Hematopoietic multipotent progenitor cell treated with erythropoietin and hydrocortisone succinate and interleukin-3 and kit ligand, for 4 days (in vitro differentiated cells): ENCODE measurements at regions not wholly inside any gene's neighbourhood (a gene's known extent, or its start where the extent isn't known, plus 50 kb on each side); places are given as distances from the start of the nearest gene placed in this dataset.

Experiments
- DNase-seq: peaks from one replicate; pipeline ENCODE4 v3.0.0-alpha.2; 2015

DNA sequence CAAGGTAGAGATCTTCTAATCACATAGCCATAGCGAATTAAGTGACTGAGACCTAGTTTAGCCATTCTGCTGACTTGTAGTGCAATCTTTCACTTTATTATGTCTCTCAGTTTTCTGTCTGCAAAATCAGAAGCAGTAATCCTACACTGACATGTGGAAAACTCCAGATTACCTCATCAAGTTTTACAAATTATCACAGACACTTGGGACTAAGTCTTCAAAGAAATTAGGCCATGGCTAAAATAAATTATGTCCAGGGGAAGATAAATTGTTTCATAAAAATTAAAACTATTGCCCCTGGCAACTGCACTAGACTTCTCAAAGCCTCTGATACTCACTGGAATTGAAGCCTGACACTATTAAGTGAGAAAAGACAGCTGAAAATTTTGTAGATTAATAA is 129.9 kb upstream of the RGMB start:
- no peak for DNase-seq

DNA sequence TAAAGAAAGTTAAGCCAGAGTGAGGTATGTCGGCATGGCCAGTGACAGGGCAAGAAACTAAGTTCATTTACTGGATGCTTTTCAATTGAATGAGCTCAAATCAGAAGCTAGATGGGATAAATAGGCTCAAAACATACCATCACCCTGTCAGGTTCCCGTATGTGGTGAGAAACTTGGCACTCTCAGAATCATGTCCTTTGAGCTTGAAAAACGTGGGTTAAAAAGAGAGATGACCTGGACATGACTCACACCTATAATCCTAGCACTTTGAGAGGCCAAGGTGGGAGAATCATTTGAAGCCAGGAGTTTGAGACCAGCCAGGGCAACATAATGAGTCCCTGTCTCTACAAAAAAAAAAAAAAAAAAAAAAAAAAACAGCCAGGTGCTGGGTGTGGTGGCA is 121.7 kb upstream of the RGMB start:
- DNase-seq, result no peak

DNA sequence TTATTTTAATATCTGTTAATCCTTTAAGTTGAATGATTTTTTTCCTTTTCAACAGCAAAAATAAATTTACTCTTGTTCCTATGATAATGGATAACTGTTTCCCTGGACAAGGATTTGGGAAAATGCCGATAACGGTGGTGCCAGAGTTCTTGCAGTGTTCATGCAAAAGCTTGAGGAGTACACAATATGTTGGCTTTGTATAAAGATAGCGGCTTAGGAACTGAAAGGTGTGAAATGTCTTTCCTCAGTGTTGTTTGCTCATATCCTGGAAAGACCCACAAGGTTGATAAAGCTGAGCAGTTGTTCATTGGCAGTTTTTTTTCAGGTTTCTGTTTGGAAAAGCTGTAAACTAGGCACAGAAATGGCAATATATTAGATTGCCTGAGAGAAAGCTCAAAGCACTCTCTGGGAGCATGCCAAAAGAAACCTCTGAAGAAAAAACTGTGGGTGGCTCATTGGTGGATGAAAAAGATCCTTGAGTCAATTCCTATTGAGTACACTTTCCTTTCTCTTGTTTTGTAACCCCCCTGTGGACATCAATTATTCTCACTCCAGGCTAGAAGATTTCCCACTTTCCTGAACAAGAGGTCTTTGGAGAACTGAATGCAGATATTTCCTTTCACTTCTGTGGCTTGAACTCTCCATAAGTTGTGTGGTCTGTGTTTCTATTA is 117.2 kb upstream of the RGMB start:
- no peak for DNase-seq

DNA sequence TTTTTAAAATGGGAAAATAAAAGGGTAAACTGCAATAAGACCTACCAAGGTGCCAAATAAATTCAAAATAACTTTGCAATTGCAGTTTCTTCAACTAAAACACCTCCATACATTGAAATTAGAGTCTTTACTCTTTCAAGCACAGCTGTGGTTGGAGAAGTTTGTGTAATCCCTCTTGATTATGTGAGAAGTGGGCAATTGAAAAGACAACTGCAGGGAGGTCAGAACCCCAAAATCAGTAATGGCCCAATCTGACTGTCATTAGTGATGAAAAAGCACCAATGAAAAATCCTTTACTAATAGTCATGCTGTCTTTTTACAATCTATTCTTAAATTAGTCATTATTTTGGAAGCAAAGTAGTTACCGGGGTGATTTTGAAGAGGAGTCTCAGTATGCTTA is 116.7 kb upstream of the RGMB start:
- no peak for DNase-seq

- DNase-seq, result no peak
These were observed 115.9 kb upstream of the RGMB start for GRCh38 chr5:98657559-98657958.

- no peak for DNase-seq
These were observed 109.9 kb upstream of the RGMB start for GRCh38 chr5:98663521-98663920.

DNA sequence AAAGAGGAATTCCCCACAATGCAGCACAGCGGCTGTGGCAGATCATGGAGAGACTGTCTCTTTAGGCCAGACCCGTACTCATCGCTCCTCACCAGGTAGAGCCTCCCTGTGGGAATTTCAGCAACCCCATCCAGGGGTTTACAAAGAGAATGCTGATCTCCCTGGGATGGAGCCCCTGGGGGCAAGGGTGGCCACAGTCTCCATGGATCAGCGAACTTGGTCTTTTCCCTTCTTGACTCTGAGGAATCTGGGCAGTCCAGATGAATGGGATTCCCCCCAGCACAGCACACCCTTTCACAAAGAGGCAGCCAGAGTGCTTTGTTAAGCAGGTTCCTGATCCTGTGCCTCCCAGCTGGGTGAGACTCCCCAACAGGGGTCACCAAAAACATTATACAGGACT is 108.7 kb upstream of the RGMB start:
- DNase-seq, result no peak

- DNase-seq, result peak; percentile 10
These were observed 93.5 kb upstream of the RGMB start for GRCh38 chr5:98679963-98680362.

DNA sequence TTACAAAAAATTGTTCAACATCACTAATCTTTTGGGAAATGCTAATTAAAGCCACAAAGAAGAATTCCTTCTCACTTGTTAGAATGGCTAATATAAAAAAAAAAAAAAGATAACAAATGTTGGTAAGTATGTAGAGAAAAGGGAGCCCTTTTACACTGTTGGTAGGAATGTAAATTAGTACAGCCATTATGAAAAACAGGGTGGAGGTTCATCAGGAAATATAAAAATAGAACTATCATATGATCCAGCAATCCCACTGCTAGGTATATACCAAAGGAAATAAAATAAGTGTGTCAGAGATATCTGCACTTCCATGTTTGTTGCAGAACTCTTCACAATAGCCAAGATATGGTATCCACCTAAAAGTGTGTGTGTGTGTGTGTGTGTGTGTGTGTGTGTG is 83.5 kb upstream of the RGMB start:
- no peak for DNase-seq

DNA sequence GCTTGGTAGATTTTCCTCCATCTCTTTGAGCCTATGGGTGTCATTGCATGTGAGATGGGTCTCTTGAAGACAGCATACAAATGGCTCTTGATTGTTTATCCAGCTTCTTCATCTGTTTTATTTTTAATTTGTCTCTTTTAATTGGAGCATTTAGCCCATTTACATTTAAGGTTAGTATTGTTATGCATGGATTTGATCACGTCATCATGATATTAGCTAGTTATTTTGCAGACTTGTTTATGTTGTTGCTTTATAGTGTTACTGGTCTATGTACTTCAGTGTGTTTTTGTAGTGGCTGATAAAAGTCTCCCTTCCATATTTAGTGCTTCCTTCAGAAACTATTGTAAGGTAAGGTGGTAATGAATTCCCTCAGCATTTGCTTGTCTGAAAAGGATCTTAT is 78.6 kb upstream of the RGMB start:
- DNase-seq, result no peak

DNA sequence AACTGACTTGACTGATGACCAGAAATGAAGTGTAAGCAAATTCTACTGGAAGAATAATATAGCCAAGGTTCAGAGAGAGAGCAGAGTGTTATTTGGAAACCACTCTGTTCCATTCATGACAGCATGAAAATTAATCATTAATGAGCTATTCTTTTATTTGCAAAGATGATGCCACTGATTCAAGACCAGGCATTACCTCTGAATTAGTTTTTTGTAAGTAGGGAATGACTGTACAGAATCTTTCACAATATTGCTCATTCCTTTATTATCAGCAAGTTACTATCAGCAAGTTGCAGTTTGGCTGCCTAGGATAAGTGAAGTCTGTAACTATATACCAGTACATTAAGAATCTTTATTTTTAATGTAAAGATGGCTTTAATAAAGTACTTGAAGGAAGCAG is 75.1 kb upstream of the RGMB start:
- no peak for DNase-seq

DNA sequence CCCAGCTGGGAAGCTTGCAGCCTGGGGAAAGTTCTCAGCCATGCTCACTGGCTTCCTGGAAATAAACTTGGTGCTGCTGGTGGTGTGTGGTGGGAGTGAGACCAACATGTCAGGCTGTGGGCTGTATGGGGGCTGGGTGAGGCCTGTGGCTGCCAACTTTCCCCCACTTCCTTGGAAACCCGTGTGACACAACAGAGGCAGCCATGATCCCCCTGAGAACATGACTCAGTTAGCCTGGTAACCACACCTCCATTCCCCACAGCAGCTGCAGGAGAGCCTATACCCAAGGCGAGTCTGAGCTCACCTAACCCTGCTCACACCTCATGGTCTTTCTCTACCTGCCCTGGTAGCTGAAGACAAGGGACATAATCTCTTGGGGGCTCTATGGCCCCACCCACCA is 72.7 kb upstream of the RGMB start:
- DNase-seq, result no peak

GRCh38 chr5:98705841-98706240 is 67.6 kb upstream of the RGMB start:
- DNase-seq, result no peak

- DNase-seq, result no peak
These were observed 63.8 kb upstream of the RGMB start for GRCh38 chr5:98709681-98710080.

GRCh38 chr5:98713027-98713426 is 60.4 kb upstream of the RGMB start:
- no peak for DNase-seq

GRCh38 chr5:98713856-98714255 is 59.6 kb upstream of the RGMB start:
- DNase-seq, result no peak

GRCh38 chr5:98714710-98715288 is 58.7 kb upstream of the RGMB start:
- DNase-seq, result no peak

DNA sequence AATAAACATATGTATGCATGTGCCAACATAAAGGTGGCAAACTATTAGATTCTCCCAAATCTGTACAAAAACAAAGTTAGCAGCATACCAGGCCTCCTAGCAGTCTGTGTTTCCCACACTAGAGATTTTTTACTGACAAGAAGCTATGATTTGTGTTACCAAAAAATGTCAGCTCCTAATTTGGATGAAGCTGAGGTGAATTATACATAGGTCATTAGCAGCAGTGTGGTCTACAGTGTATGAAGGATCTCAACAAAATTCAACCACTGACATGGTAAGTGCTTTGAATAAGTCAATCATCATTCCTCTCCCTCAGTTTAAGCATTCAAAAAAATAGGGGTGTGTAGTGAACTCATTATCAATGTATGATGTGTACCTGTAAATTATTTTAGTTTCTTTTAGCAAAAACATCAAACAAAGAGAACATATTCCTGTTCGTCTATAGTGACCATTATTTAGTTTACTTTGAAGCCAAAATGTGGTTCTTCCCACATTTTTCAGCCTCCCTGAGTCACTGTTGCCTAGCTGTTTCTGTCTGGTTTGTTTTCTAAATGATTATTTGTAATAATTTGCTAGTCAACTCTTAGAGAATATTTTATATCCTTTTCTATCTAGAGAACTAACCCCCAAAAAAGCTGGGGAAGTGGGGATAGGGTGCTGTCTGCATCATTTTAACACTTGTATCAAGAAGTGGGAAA is 52.1 kb upstream of the RGMB start:
- no peak for DNase-seq

DNA sequence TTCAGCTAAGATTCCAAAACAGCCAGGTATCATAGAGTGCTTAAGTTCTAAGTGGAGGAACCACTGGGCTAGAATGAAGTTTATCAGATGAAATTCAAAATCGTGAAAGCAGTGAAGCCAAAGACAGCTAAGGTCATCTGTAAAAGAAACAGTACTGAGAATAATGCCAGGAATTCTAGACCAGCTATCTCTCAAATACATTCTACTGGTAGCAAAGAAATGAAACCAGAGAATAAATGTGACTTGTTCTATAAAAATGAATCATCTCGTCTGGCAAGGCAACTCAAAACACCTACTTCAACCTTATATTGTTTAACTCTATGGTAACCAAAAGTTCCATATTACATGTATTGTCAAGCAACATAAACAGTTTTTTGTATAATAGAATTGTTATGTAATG is 51.3 kb upstream of the RGMB start:
- no peak for DNase-seq

DNA sequence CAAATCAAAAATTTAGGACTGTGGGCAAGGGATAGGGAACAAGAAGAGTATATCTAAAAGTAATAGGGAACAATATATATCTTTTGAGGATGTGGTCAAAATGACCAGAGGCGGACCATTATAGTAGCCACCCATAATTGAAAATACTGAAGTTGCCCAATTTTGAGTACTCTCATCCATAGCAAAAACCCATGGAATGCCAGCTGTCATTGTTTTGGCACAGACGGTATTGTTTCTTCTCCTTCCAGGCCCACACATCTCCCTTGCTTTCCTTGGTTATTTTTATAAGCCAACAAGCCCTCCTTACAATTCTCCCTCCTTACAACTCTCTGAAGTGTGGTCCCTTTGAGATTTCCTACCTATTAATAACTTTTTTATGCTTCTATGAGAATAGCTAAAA is 50.4 kb upstream of the RGMB start:
- DNase-seq, result no peak
